NCI-H1417 treated with DMSO at 0.1 percent for 48 hours (cell line): ENCODE measurements at regions not wholly inside any gene's neighbourhood (a gene's known extent, or its start where the extent isn't known, plus 50 kb on each side); places are given as distances from the start of the nearest gene placed in this dataset.
"Not testable (repeated sequence)": the region's sequence is repeated elsewhere in the genome, so short reads cannot be mapped to it uniquely, and the experiment has no call there.

Experiments
- DNase-seq: peaks from one replicate; lab custom pipeline; 2025; lab: John Stamatoyannopoulos, UW

DNA sequence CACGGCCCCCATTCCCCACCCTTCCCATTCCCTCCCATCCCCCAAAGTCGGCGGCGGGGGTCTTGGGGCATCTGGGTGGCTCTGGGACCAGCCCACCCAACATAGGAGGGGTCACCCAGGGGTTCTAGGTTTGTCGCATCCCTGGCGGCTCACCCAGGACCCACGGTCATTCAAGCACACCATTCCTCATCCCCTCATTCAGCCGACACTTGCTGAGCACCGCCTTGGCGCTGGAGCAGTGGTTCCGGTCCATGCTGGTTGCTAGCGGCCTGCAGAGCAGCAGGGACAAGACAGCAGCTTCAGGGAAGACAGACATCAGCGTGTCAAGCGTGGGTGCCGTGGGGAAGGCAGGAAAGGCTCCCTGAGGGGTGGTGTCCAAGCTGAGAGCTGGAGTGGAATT is 50.5 kb upstream of the OTOS start:
- no peak for DNase-seq

DNA sequence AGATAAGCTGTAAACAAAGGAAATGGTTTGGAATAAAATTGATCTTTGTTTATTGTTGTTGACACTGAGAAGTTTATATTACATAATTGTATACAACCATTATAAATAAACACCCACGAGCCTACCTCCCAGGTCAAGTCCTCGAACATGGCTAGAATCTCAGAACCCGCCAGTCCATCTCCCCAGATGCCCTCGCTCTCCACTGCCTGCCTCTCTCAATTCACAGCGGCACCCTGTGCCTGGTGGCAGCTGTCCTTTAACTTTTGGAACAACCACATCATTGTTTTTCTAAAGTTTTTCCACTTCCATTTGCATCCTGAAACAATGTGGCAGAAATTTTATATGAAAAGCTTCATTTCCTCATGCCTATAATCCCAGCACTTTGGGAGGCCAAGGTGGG is 52.2 kb upstream of the OTOS start:
- DNase-seq = no peak

DNA sequence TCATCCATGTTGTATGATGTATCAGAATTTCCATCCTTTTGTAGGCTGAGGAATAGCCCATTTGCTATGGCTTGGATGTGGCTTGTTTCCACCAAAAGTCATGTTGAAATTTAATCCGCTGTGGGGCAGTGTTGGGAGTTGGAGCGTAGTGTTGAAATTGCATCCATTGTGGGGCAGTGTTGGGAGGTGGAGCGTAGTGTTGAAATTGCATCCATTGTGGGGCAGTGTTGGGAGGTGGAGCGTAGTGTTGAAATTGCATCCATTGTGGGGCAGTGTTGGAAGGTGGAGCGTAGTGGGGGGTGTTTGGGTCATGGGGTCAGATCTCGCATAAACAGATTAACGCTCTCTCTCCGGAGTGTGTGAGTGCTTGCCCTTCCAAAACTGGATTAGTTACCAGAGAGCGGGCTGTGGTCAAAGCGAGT is 53.9 kb upstream of the OTOS start:
- not testable (repeated sequence) for DNase-seq

DNA sequence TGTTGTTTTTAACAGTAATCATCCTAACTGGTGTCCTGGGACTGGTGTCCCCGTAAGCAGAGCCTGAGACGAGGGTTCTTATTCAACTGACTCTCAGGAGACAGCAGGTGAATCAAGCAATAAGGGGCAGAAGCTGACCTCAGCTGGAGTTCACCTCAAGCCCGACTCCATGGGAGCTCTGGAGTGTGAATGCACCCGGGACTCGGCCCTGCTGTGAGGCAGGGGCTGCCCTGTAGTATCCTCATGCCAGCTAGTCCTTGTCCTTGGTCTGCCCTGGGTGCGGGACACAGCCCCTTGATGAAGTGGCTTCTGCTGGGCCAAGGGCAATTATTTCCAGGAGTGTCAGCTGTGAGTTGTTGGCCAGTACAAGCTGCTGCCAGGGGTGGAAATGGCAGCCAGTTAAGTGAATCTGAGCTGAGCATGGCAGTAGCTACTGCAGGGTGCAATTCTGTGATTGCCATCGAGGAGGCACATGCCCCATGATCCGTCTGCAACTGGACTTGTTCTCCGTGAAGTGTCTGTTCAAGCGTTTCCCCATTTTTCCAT is 54.9 kb upstream of the OTOS start:
- DNase-seq = no peak

DNA sequence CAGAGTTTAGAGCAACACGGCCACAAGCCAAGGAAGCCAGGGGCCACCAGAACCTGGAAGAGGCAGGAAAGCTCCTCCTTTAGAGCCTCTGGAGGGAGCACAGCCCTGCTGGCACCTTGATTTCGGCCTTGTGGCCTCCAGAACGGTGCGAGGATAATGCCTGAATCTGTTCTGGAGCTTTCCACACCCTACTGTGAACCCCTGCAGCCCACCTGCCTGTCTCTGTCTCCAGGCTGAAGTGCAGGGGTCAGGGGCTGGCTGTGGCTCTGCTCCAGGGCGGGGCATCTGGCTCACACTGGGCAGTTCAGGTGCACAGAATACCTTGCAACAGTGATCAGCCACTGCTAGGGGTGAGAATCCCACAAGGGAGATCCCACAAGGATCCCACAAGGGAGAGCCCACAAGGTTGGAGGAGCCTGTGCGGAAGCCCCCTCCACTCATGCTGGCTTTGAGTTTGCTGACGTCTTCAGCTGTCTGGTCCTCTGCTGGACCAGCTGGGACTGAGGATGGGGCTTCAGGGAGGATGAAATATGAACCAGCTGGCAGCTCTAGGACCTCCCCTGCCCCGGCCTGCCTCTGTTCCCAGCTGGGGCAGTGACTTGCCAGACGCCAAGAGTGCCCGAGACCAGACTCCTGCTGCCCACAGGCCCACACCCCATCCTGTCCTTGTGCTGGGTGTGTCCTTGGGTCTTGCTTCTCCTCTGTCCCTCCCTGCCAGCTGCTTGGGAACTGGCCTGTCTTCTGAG is 56.4 kb upstream of the OTOS start:
- no peak for DNase-seq

DNA sequence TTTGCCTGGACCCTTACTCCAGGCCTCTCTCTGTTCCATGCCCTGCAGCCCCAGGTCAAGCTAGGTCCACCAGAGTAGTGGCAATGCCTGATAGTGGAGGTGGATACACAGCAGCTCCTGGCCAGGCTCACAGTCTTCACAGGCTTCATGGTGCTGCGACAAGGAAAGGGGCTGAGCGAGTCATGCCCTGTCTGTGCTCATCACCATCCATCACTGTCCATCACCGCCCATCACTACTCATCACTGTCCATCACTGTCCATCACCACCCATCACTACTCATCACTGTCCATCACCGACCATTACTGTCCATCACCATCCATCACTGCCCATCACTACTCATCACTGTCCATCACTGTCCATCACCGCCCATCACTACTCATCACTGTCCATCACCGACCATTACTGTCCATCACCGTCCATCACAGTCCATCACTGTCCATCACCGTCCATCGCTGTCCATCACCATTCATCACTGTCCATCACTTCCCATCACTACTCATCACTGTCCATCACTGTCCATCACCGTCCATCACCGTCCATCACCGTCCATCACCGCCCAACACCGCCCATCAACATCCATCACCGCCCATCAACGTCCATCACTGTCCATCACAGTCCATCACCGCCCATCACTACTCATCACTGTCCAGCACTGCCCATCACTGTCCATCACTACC is 57.1 kb upstream of the OTOS start:
- DNase-seq = no peak

DNA sequence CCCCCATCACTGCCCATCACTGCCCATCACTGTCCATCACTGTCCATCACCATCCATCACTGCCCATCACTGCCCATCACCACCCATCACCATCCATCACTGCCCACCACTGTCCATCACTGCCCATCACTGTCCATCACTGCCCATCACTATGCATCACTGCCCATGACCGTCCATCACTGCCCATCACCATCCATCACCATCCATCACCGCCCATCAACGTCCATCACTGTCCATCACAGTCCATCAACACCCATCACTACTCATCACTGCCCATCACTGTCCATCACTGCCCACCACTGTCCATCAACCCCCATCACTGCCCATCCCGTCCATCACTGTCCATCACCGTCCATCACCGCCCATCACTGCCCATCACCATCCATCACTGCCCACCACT is 57.8 kb upstream of the OTOS start:
- DNase-seq = no peak

DNA sequence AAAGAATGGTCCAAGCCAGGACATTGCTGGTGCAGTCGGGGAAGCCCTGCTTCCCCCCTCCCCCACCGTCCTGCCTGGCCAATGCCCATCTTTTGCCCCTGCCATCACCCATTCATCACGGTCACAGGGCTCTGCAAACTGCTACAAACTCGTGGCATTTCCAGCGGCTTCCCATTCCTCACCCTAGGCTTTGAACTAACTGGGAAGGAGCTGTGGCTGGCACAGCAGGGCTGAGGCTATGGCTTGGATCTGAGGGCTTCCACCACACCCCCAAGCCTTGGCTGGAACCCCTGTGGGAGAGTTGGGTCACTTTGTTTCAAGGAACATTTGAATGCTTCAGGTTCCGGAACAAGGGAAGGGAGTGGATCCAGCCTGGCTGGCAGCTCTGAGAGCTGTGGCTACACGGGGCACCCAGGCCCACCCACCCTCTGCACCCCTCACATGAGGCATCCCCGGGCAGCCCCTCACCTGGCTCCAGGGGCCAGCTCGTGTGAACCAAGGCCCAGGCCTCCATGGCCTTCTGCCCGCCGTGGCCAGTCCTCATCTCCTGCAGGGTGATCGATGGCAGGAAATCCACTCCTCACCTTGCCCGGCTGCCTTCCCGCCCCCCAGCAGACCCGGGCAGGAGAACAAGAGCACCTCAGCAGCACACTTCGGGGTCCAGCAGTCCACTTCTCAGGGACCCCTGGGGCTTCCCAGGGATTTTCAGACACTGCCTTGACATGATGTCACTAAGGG is 58.8 kb upstream of the OTOS start:
- DNase-seq = no peak

DNA sequence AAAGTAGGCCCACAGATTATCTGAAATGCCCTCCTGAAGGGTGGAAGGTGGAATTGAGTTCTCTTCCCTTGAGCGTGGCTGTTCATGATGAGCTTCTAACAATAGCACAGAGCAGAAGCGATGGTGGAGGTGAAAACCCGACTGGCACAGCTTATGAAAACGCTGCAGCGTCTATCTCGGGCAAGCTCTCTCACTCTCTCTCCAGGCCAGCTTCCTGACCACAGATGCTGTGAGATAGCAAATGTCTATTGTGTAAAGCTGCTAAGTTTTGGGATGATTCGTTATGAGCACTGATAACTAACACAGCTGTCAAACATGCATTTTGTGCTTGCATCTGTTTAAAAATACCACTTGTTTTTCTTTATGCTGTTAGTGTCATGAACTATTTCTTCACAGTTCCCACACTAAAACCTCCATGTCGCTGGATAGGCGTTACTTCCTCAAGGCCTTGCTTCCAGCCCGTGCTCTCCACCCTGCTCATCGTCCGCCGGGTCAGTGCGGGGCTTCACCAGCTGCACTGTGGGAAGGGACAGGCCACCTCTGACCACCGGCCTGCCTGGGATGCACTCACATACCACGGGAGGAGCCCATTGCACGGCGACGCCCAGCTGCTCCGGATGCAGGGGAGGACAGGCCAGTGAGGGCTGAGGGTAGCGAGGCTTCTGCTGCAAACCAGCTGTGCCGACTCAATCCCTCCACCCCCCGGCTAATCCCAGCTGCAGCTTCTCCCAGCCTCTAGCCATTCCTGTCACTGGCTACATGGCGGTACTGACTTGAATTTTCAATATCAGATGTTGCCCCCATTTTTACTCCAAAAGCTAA is 60.0 kb upstream of the OTOS start:
- no peak for DNase-seq

DNA sequence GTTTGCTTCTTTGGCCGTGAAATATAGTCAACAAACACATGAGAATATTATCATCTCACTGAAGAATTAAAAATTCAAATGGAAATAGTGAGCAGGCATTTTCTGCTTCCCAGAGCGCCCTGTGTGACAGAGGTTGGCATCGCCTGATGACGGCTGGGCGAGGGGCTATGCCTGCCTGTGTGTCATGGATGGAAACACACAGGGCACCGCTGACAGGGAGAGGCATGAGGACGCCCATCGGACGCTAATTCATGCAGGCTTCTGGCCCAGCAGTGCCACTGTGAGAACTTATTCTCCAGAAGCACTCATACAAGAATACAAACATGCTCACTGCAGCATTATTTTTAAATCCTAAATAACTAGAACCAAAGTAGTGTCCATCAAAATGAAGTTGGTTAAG is 61.4 kb upstream of the OTOS start:
- no peak for DNase-seq

DNA sequence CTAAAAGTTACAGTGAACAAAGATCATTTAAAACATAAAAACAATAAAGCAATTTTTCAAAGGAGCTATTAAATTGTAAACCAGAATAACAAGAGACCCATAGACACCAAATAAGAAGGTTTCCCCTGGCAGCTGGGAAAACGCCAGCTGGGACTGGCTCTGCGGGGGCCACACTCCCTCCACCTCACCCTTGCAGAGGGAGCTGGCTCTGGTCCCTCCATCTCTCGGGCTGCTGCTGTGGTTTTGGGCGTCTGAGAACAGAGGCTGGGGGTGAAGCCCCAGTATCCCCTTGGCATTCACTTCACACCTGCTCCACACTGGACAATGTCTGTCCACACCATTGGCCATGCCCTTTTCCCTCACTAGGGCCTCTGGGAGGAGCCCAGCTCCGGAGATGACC is 62.1 kb upstream of the OTOS start:
- DNase-seq = no peak

DNA sequence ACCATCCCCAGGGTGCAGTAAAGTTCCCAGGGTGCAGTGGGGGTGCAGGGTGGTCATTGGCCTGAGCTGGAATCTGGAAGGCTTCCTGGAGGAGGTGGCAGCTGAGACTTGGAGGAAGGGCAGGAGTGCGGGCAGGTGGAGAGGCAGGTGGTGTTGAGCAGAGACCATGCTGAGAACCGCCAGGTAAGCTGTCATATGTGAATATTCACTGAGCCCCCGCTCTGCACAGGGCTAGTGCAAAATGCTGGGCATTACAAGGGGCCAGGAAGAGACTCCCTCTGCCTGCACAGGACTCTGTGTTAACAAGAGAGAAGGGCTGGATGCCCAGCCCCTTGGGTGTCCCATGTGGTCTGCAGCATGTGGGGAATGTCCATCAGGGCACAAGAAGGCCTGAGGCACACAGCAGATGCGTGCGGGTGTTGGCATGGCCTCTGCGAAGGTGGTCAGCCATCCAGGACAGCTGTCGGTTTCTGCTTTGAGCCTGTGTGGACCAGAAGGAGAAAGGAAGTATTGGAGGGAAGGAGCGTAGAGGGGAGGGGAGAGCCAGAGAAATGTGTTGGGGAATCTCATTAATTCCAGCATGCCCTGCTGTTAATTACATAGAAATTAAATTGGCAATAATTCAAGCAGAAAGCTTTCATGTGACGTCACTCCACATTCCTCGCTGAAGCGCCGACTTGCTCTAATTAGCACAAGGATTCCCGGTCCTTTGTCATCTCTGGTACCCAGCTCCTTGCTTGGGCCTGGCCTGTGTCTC is 62.8 kb upstream of the OTOS start:
- DNase-seq = no peak

DNA sequence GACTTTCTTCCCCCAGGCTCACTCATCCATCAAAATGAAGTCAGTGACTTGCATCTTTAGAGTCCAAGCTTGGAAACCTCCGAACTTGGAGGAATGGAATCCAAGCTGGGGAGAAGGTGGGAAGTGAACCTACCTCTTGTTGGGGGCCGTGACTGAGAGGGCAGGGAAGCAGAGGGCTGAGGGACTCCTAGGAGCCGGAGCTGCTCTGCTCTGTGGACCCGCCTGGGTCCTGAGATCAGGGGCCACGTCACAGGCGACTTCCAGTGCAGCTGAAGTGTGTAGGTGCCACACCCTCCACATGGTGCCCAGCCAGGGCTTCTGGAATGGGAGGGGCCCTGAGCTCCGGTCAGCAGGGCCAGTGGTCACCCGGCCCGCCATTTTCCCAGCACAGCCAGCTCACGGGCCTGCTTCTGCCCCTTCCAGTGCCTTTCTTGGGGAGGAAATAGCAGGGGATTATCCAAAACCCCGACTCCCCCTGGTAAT is 63.4 kb upstream of the OTOS start:
- DNase-seq = no peak

DNA sequence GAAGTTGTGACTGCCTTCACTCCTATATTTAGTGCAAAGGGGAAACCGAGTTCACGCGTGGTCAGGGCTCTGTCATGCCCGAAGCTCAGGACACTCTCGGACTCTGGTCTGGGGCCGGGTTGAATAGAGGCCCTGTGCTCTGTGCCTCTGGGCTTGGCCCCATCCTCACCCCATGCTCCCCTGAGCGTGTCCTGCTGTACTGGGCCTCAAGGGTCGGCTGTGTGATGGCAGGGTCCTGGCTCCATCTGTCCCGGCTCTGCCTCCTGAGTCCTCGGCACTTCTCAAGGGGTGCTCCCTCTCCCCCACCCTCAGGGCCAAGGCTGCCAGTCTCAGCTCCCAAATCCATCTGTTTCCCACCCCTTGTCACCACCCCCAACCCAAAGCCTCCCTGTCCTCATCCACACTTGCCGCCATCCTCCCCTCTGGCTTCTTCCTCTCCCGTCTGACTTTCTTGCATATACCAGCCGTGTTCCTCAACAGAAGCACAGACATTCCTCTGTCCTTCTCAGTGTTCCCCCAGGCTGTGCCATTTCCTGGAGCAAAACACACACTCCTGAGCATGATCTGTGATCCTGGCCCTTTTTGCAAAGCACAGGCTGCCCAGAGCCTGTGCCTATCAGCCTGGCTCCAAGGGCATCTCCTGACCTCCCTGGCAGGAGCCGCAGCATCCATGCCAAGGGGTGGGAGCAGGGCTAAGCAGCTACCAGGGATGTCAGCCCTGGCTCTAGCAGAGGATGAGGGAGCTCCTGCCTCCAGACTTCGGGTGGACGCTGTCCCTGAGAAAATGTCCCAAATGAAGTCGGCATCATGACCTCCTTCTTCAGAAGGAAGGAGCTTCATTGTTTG is 64.2 kb upstream of the OTOS start:
- no peak for DNase-seq

DNA sequence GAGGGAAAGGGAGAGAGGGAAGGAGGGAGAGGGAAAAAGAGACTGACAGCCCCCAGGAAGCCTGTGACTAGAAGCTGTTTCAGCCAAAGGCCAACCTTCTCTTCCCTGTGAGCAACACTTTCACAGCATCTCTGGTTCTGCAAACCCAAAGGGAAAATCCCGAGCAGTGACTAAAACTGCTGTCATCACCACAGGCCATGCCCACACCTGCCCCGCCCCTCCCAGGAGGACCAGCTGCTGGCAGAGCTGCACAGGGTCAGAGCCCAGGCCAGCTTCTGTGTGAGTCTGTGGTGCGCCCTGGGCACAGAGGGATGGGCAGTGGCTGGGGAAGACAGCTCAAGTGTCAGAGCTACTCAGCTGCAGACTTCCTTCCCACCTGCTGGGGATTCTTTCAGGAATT is 64.9 kb upstream of the OTOS start:
- DNase-seq = no peak

DNA sequence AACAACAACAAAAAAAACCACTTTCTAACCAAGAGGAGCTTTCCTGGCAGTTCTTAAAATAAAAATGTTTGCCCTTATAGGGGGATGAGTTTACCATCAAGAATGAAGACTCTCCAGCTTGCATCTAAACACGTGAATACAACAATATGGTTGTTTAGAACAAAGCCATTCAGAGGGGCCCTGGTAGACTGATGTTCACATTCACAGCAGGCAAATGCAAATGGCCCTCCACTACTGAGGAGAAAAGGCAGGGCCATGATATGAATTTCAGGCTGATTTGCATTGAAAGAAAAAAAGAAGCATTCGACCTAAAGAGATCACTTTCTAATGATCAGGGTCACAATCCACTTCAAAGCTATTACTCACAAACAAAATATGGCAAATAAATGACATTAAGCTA is 65.3 kb upstream of the OTOS start:
- no peak for DNase-seq

DNA sequence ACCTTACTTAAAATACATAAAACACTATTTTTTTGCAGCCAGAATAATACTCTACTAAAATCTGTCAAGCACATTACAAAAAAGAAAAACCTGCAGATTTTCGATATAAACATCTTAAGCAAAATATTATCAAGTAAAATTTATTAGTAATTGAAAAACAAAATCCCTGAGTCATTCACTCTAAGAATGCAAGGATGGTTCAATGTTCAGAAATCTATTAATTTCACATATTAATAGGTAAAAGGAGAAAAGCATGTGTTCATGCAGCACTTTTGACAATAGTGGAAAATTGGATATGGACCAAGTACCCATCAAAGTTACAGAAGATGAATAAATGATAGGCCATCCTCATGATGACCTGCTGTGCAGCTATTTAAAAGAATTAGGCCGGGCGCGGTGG is 66.2 kb upstream of the OTOS start:
- no peak for DNase-seq

DNA sequence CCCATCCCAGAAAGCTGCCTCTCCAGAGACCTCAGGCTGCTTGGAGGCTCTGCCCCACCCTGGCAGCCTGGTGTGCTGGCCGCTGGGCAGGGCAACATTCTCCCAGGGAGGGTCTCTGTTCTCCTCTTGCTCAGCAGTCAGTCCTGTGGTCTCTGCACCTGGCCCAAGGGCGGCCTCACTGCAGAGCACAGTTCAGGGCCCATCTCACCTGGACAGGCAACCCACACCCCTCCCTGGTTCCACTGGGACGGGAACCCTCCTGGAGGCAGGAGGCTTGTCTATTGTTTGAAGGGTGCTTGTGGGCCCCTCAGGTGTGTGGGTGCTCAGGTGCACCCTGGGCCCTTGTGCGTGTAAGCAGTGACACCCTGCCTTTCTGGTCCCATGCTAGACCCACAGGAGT is 67.2 kb upstream of the OTOS start:
- no peak for DNase-seq

DNA sequence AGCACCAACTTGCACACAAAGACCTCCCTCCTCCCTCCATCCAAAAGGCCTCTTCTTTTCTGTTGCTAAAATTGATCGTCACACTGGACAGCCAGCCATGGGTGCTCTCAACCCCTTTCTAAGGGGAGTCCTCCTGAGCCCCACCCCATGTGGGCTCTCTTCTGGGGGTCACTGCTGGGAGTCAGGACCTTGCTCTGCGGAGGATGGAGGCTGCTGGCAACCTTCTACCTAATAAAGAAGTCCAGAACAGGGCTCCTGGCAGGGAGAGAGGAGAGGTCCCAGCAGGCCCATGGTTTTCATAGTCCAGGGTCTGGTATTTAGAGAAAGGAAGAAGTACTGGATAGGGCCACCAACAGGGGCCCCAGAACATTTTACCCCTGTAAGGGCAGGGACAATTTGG is 67.6 kb upstream of the OTOS start:
- DNase-seq = no peak

DNA sequence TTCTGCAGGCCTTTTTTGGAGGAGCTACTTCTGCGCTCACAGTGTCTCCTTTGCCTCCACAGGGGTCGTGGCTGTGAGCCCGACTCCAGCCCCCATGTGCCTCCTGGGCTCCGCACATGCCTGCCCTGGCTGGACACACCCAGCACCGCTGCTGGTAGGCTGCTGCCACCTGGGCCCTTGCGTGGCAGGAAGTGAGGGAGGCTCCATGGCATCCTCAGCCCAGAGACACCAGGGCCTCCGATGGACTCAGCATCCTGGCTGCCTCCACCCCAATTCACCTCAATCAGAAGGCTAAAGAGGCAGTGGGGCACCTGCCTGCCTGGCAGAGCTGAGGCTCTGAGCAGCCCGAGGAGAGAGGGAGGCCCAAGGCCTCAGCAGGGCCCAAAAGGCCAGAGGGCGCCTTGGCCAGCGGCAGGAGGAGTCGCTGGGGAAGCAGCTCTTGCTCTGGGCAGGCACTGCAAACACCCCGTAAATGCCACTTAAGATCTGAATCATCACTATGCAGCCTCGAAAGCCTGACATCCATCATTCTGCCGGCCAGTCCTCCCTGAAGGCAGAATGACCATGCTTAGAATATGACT is 68.3 kb upstream of the OTOS start:
- DNase-seq = no peak
